ENCODE measurements at regions not wholly inside any gene's neighbourhood (a gene's known extent, or its start where the extent isn't known, plus 50 kb on each side); places are given as distances from the start of the nearest gene placed in this dataset.

DNA sequence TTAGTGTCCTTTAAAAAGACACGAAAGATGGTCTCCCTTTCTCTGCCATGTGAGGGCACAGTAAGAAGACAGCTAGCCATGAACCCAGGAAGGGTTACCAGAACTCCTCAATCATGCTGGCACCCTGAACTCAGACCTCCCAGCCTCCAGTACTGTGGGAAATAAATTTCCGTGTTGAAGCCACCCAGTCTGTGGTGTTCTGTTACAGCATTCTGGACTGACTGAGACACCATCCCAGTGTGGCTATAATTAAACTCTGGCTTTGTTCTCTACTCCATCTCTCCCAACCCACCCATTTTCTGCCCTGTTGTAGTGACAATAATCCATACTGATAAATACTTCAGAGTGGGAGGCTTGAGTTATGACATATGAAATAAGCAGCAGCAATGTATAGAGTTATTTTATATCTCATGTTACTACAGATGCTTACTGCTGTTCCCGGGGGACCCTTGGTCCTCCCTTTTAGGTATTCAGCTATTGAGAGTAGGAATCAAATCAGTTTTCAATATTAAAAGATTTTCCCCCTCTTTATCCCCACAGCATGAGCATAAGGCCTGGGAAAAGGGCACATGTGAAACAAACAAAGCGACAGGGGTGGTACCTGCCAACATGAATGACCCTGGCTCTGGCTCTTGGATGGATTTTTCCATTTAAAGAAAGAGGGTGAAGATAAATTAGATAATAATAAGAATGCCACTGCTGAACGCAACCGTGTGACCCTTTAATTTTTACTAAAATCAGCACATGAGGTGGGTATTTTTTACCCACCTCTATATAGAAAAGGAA is 224.3 kb upstream of the SLC35B3 start:
- H3K4me1 ChIP-seq = no peaks in the 10 kb centered on the region
- intact Hi-C loops (cut with DNase I) = no loop called here

DNA sequence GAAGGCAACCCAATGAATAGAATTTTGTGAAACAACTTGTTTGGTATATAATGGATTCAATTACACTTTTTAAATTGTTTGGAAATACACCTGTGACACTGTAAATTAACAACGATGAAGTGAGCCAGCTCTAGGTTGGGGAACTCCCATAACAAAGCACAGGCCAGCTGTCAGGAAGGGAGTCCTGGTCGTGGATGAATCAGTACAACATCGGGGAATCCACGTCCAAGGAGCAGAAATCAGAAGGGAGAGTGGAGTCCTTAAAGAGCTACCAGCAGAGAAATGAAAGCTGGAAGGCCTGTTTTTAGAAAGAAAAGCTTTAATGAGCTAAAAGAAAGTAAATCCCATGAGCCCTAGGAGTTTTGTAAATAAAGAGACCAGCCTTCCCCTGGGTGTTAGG is 223.1 kb upstream of the SLC35B3 start:
- intact Hi-C loops (cut with DNase I) = no loop called here
- Histone ChIP-seq H3K4me3 (no peak overlapping the region), H3K27ac (no peak overlapping the region), H3K9me3 (no peaks in the 10 kb centered on the region), H3K36me3 (no peaks in the 10 kb centered on the region), H3K27me3 (no peaks in the 10 kb centered on the region), H3K4me1 (no peaks in the 10 kb centered on the region)
- TF ChIP-seq, protein P1, sequence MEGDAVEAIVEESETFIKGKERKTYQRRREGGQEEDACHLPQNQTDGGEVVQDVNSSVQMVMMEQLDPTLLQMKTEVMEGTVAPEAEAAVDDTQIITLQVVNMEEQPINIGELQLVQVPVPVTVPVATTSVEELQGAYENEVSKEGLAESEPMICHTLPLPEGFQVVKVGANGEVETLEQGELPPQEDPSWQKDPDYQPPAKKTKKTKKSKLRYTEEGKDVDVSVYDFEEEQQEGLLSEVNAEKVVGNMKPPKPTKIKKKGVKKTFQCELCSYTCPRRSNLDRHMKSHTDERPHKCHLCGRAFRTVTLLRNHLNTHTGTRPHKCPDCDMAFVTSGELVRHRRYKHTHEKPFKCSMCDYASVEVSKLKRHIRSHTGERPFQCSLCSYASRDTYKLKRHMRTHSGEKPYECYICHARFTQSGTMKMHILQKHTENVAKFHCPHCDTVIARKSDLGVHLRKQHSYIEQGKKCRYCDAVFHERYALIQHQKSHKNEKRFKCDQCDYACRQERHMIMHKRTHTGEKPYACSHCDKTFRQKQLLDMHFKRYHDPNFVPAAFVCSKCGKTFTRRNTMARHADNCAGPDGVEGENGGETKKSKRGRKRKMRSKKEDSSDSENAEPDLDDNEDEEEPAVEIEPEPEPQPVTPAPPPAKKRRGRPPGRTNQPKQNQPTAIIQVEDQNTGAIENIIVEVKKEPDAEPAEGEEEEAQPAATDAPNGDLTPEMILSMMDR (IDR thresholded peaks at IDR 0.05) = no peak
- no peak for DNase-seq (ENCODE audit: low spot score in 2 of 2)

More for the DNA sequence above, 224.3 kb upstream of the SLC35B3 start:
- Histone ChIP-seq H3K4me3 (no peak overlapping the region), H3K36me3 (no peaks in the 10 kb centered on the region), H3K27me3 (no peaks in the 10 kb centered on the region), H3K9me3 (no peaks in the 10 kb centered on the region), H3K27ac (no peak overlapping the region)
- TF ChIP-seq, protein P1 (IDR thresholded peaks at IDR 0.05) = no peak
- no peak for DNase-seq (ENCODE audit: low spot score in 2 of 2)

DNA sequence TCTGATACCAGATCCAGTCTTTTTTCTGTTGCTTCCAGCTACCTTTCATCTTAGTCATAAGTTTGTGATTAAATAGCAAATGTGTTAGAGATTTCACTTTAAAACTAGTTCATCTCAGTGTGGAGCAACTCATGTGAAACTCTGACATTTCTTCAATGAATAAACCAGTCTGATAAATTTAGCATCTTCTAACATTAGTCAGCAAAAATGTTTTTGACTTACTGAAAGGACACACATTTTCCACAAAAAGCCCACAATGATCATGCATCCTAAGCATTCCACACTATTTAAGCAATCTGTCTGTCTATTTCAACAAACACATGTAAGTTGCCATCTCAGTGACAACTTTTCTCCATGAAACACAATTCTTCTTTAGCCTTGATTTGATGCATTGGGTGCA is 222.2 kb upstream of the SLC35B3 start:
- intact Hi-C loops (cut with DNase I) = no loop called here
- Histone ChIP-seq H3K4me1 (no peaks in the 10 kb centered on the region), H3K27ac (no peak overlapping the region), H3K4me3 (no peak overlapping the region), H3K27me3 (no peaks in the 10 kb centered on the region), H3K36me3 (no peaks in the 10 kb centered on the region), H3K9me3 (no peaks in the 10 kb centered on the region)
- DNase-seq (ENCODE audit: low spot score in 2 of 2) = no peak
- TF ChIP-seq, protein P1 (IDR thresholded peaks at IDR 0.05) = no peak

DNA sequence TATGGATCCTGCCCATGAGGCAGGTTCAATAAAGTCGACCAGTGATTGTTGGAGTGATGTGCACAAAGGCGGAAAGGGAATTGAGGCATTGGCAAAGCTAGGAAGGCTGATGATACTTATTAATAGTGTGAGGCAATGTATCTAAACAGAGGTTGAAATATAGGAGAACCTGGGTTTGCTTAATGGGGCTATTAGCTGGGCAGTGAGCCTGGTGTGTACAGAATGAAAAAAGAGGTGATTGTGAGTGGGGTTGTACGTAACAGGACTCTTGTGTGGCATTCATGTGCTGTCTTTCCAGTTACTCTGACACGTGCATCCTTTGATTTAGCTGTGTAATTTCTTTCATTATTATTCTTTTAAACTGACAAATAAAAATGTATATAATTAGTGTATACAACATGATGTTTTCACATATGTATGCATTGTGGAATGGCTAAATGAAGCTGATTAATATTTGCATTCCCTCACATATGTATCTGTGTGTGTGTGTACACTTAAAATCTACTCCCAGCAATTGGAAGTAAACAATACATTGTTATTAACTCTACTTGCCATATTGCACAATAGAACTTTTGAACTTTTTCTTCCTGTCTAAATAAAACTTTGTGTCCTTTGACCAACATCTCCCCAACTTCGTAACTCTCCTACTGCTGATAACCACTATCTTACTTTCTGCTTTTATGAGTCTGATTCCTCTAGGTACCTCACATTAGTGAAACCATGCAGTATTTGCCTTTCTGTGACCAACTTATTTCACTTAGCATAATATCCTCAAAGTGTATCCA is 220.5 kb upstream of the SLC35B3 start:
- Histone ChIP-seq H3K27ac (no peak overlapping the region), H3K4me1 (no peaks in the 10 kb centered on the region), H3K9me3 (no peaks in the 10 kb centered on the region), H3K27me3 (no peaks in the 10 kb centered on the region), H3K4me3 (no peak overlapping the region), H3K36me3 (no peaks in the 10 kb centered on the region)
- intact Hi-C loops (cut with DNase I) = no loop called here
- TF ChIP-seq, protein P1 (IDR thresholded peaks at IDR 0.05) = no peak
- no peak for DNase-seq (ENCODE audit: low spot score in 2 of 2)

DNA sequence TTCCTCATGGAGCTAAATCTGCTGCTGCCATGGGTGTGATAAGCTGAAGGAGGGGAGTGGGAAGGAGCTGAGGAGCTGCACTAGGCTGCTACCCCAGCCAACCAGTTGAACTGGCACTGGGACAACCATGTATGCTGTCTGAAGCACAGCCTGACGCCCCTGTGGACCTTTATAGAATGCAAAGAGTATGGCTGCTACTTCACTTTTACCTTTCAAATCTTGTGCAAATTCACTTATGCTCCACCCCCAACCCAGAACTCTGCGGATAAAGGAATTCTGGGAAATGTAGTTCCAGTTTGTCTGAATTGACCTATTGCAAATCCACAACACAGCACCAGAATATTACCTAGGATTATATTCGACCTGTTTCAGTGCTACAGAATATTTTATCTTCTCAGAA is 217.4 kb upstream of the SLC35B3 start:
- no peaks in the 10 kb centered on the region for H3K36me3 ChIP-seq
- intact Hi-C loops (cut with DNase I) = no loop called here

More for the DNA sequence above, 217.4 kb upstream of the SLC35B3 start:
- Histone ChIP-seq H3K9me3 (no peaks in the 10 kb centered on the region), H3K27ac (no peak overlapping the region), H3K4me1 (no peaks in the 10 kb centered on the region), H3K4me3 (no peak overlapping the region), H3K27me3 (no peaks in the 10 kb centered on the region)
- DNase-seq (ENCODE audit: low spot score in 2 of 2) = no peak
- TF ChIP-seq, protein P1 (IDR thresholded peaks at IDR 0.05) = no peak

Data from ascending aorta (tissue), 2 donors.